HG03280 (cell line): ENCODE measurements at regions not wholly inside any gene's neighbourhood (a gene's known extent, or its start where the extent isn't known, plus 50 kb on each side); places are given as distances from the start of the nearest gene placed in this dataset.

Experiments
- ATAC-seq: cut with Tn5 transposase; IDR thresholded peaks from one replicate; pipeline ENCODE4 v1.9.1; 2021; ENCODE audit warnings: mild to moderate bottlenecking, moderate library complexity; ENCODE audit not compliant: unreplicated experiment

GRCh38 chr1:222247081-222247480 is 300.8 kb downstream of the HHIPL2 start:
- ATAC-seq = no peak

- no peak for ATAC-seq
Observed at GRCh38 chr1:222243902-222244301, 304.0 kb downstream of the HHIPL2 start.

- no peak for ATAC-seq
Observed at GRCh38 chr1:222242492-222242891, 305.4 kb downstream of the HHIPL2 start.

- no peak for ATAC-seq
Observed at GRCh38 chr1:222241410-222241809, 306.5 kb downstream of the HHIPL2 start.

- ATAC-seq = no peak
Observed at GRCh38 chr1:222240536-222241181, 307.2 kb downstream of the HHIPL2 start.

- no peak for ATAC-seq
Observed at GRCh38 chr1:222239130-222239529, 308.8 kb downstream of the HHIPL2 start.

- no peak for ATAC-seq
Observed at GRCh38 chr1:222234351-222234750, 313.6 kb downstream of the HHIPL2 start.

GRCh38 chr1:222233444-222234158 is 314.3 kb downstream of the HHIPL2 start:
- no peak for ATAC-seq

GRCh38 chr1:222232842-222233241 is 315.1 kb downstream of the HHIPL2 start:
- ATAC-seq = no peak

GRCh38 chr1:222229672-222230312 is 318.1 kb downstream of the HHIPL2 start:
- ATAC-seq = no peak

GRCh38 chr1:222225316-222225691 is 322.6 kb downstream of the HHIPL2 start:
- ATAC-seq = no peak

- ATAC-seq = no peak
Observed at GRCh38 chr1:222224636-222225315, 323.1 kb downstream of the HHIPL2 start.

GRCh38 chr1:222224156-222224555 is 323.7 kb downstream of the HHIPL2 start:
- ATAC-seq = no peak

- ATAC-seq = no peak
Observed at GRCh38 chr1:222223010-222223409, 324.9 kb downstream of the HHIPL2 start.

- no peak for ATAC-seq
Observed at GRCh38 chr1:222216255-222216754, 331.6 kb downstream of the HHIPL2 start.

GRCh38 chr1:222210776-222211175 is 337.1 kb downstream of the HHIPL2 start:
- no peak for ATAC-seq

- no peak for ATAC-seq
Observed at GRCh38 chr1:222204475-222204874, 343.4 kb downstream of the HHIPL2 start.

GRCh38 chr1:222202831-222203230 is 345.1 kb downstream of the HHIPL2 start:
- no peak for ATAC-seq

- ATAC-seq = no peak
Observed at GRCh38 chr1:222196736-222197135, 351.2 kb downstream of the HHIPL2 start.

- ATAC-seq = no peak
Observed at GRCh38 chr1:222196288-222196687, 351.6 kb downstream of the HHIPL2 start.

GRCh38 chr1:222195857-222196256 is 352.0 kb downstream of the HHIPL2 start:
- ATAC-seq = no peak
